D721Med (cell line): ENCODE measurements at regions not wholly inside any gene's neighbourhood (a gene's known extent, or its start where the extent isn't known, plus 50 kb on each side); places are given as distances from the start of the nearest gene placed in this dataset.

Experiments
- DNase-seq: peaks from one replicate; pipeline ENCODE4 v3.0.0; 2011; ENCODE audit warnings: low spot score; ENCODE audit not compliant: insufficient read length
- FAIRE-seq: peaks from 2 replicates; lab custom pipeline; 2011; peaks lifted over from hg19 to GRCh38; lab: Jason Lieb, UNC
- CTCF ChIP-seq: IDR thresholded peaks from 2 replicates; pipeline ENCODE4 v1.5.1; 2012; ENCODE audit warnings: mild to moderate bottlenecking, control low read depth; ENCODE audit not compliant: insufficient read depth; ENCODE audit errors: missing control alignments

- FAIRE-seq (peak; percentile 92), DNase-seq (no peak)
- TF ChIP-seq CTCF, result no peak
These were observed 497.1 kb downstream of the SMARCA1 start for GRCh38 chrX:129026202-129026601.

DNA sequence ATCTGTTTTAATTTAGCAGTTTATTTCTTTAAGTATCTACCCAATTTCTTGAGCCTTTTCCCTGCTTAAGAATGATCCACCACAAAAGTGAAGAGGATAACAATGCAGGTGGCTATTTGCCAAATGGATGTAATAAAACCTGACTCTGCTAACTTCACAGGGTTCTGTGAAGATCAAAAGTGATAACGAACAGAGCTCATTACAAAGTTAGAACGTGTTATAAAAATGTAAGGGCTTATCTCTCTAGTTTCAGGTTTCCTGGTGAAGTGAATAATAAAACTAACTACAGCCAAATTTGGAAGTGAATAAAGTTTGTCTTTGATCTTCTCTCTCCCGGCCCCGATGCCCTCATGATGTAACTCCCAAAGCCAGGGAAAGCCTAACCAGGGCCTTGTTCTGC lies 497.9 kb downstream of the SMARCA1 start:
- no peak for DNase-seq
- FAIRE-seq, result no peak
- no peak for TF ChIP-seq CTCF

GRCh38 chrX:129019412-129019811 lies 503.9 kb downstream of the SMARCA1 start:
- FAIRE-seq (no peak), DNase-seq (no peak)
- TF ChIP-seq CTCF, result no peak

- no peak for DNase-seq
These were observed 507.9 kb downstream of the SMARCA1 start for GRCh38 chrX:129015381-129015780.

GRCh38 chrX:129013574-129013973 lies 509.7 kb downstream of the SMARCA1 start:
- FAIRE-seq, result no peak
- DNase-seq, result no peak
- TF ChIP-seq CTCF, result no peak

More at GRCh38 chrX:129015381-129015780, 507.9 kb downstream of the SMARCA1 start:
- no peak for FAIRE-seq
- no peak for TF ChIP-seq CTCF

GRCh38 chrX:129007631-129008030 lies 515.7 kb downstream of the SMARCA1 start:
- DNase-seq (no peak), FAIRE-seq (no peak)
- TF ChIP-seq CTCF, result no peak

GRCh38 chrX:129006491-129006890 lies 516.8 kb downstream of the SMARCA1 start:
- FAIRE-seq, result peak; percentile 60
- TF ChIP-seq CTCF, result no peak

More at GRCh38 chrX:129006491-129006890, 516.8 kb downstream of the SMARCA1 start:
- DNase-seq, result no peak
